Mesenchymal stem cell (in vitro differentiated cells and primary cell): ENCODE measurements at regions not wholly inside any gene's neighbourhood (a gene's known extent, or its start where the extent isn't known, plus 50 kb on each side); places are given as distances from the start of the nearest gene placed in this dataset. TPM values are rescaled to one million over a fixed set of nuclear protein-coding genes. Genes with fewer than 3 reads are reported as not detected.

Experiments used
- DNase-seq: peaks from one replicate; pipeline ENCODE4 v3.0.0-alpha.2; 2013
- H2AFZ ChIP-seq: one replicate; pipeline ENCODE4 v1.6.1; 2013; ENCODE audit warnings: low read depth, mild to moderate bottlenecking, control low read depth, inconsistent platforms, low read length, moderate library complexity
- H2AK5ac ChIP-seq: 2 replicates; pipeline ENCODE4 v1.6.1; 2013; ENCODE audit warnings: low read length, moderate library complexity, mild to moderate bottlenecking, inconsistent platforms; ENCODE audit not compliant: severe bottlenecking
- H2BK120ac ChIP-seq: one replicate; pipeline ENCODE4 v1.6.1; 2013; ENCODE audit warnings: low read depth, mild to moderate bottlenecking, inconsistent platforms, low read length, moderate library complexity
- H2BK12ac ChIP-seq, 2 experiments: one replicate each; pipeline ENCODE4 v1.6.1; 2013; ENCODE audit warnings: inconsistent platforms in 2 of 2, low read length in 2 of 2, mild to moderate bottlenecking in 2 of 2, moderate library complexity in 2 of 2, control low read depth in 1 of 2
- H2BK15ac ChIP-seq: one replicate; pipeline ENCODE4 v1.6.1; 2013; ENCODE audit warnings: mild to moderate bottlenecking, low read depth, inconsistent platforms; ENCODE audit not compliant: poor library complexity, severe bottlenecking
- H2BK5ac ChIP-seq: 2 replicates; pipeline ENCODE4 v1.6.1; 2013; ENCODE audit warnings: low read depth, mild to moderate bottlenecking, low read length, control low read depth, inconsistent platforms; ENCODE audit not compliant: poor library complexity, severe bottlenecking
- H3K14ac ChIP-seq, 2 experiments: one replicate each; pipeline ENCODE4 v1.6.1; 2013; ENCODE audit warnings: inconsistent platforms in 2 of 2, low read length in 2 of 2, control low read depth in 1 of 2, mild to moderate bottlenecking in 1 of 2, moderate library complexity in 1 of 2
- H3K18ac ChIP-seq, 2 experiments: one replicate each; pipeline ENCODE4 v1.6.1; 2013; ENCODE audit warnings: inconsistent platforms in 2 of 2, low read length in 2 of 2, control low read depth in 1 of 2, low read depth in 1 of 2, mild to moderate bottlenecking in 1 of 2
- H3K23ac ChIP-seq, 2 experiments: one replicate each; pipeline ENCODE4 v1.6.1; 2013; ENCODE audit warnings: inconsistent platforms in 2 of 2, low read length in 2 of 2, mild to moderate bottlenecking in 2 of 2, moderate library complexity in 2 of 2, control low read depth in 1 of 2
- H3K27ac ChIP-seq: 2 replicates; pipeline ENCODE4 v1.5.1; 2013; ENCODE audit warnings: mild to moderate bottlenecking, moderate library complexity, low read length, control low read depth, inconsistent platforms; ENCODE audit not compliant: poor library complexity, severe bottlenecking
- H3K27me3 ChIP-seq, 2 experiments: 2 replicates each; pipeline versions ENCODE4 v1.6.1 to v1.7.0; 2013; ENCODE audit warnings: low read length in 2 of 2, mild to moderate bottlenecking in 2 of 2, moderate library complexity in 2 of 2, control low read depth in 1 of 2, inconsistent platforms in 1 of 2; ENCODE audit not compliant: control insufficient read depth in 1 of 2, insufficient read depth in 1 of 2
- H3K36me3 ChIP-seq, 2 experiments: 2 replicates each; pipeline versions ENCODE4 v1.6.1 to v1.7.0; 2013; ENCODE audit warnings: low read length in 2 of 2, control low read depth in 1 of 2, inconsistent platforms in 1 of 2, low read depth in 1 of 2, mild to moderate bottlenecking in 1 of 2; ENCODE audit not compliant: insufficient read depth in 2 of 2, control insufficient read depth in 1 of 2
- H3K4ac ChIP-seq, 2 experiments: one replicate each; pipeline ENCODE4 v1.6.1; 2013; ENCODE audit warnings: inconsistent platforms in 2 of 2, low read length in 2 of 2, mild to moderate bottlenecking in 2 of 2, moderate library complexity in 2 of 2, control low read depth in 1 of 2, low read depth in 1 of 2
- H3K4me1 ChIP-seq: 2 replicates; pipeline ENCODE4 v1.6.1; 2013; ENCODE audit warnings: low read depth, low read length, control low read depth; ENCODE audit not compliant: control insufficient read depth, insufficient read depth
- H3K4me2 ChIP-seq: 2 replicates; pipeline ENCODE4 v1.6.1; 2013; ENCODE audit warnings: low read length, mild to moderate bottlenecking, inconsistent platforms; ENCODE audit not compliant: poor library complexity, severe bottlenecking
- H3K4me3 ChIP-seq, 2 experiments: 2 replicates each; pipeline versions ENCODE4 v1.5.1 to v1.7.0; 2013; ENCODE audit warnings: low read length in 2 of 2, mild to moderate bottlenecking in 2 of 2, control low read depth in 1 of 2, low read depth in 1 of 2; ENCODE audit not compliant: insufficient read depth in 1 of 2
- H3K79me1 ChIP-seq: replicated peaks from 2 replicates; pipeline ENCODE4 v1.6.1; 2013; ENCODE audit warnings: mild to moderate bottlenecking, control low read depth, low read length, inconsistent platforms; ENCODE audit not compliant: poor library complexity, severe bottlenecking
- H3K9ac ChIP-seq: 2 replicates; pipeline ENCODE4 v1.7.0; 2013; ENCODE audit warnings: mild to moderate bottlenecking, low read length, moderate library complexity
- H3K9me3 ChIP-seq: 2 replicates; pipeline ENCODE4 v1.7.0; 2013; ENCODE audit warnings: mild to moderate bottlenecking, low read length; ENCODE audit not compliant: control insufficient read depth
- H4K8ac ChIP-seq: one replicate; pipeline ENCODE4 v1.6.1; 2013; ENCODE audit warnings: inconsistent platforms, mild to moderate bottlenecking, low read length, moderate library complexity
- H4K91ac ChIP-seq: one replicate; pipeline ENCODE4 v1.6.1; 2013; ENCODE audit warnings: mild to moderate bottlenecking, low read length, inconsistent platforms
- WGBS: methylation state at CpG from one replicate; pipeline ENCODE4 v1.1.7; 2013; ENCODE audit warnings: mixed read lengths; 5-methylcytosine and 5-hydroxymethylcytosine counted together
- small RNA-seq: library from polyadenylated mRNA; stranded (forward); fragments of <200 nt; extraction: miRNeasy Mini kit (QIAGEN cat#:217004); gene quantifications from one replicate; pipeline ENCODE3, GENCODE V24; 2013; ENCODE audit warnings: low read depth

GRCh38 chrX:88438209-88438608 lies 308.8 kb upstream of the CPXCR1 start:
- Histone ChIP-seq H3K18ac (no peak overlapping the region), H3K14ac (no peak overlapping the region)

DNA sequence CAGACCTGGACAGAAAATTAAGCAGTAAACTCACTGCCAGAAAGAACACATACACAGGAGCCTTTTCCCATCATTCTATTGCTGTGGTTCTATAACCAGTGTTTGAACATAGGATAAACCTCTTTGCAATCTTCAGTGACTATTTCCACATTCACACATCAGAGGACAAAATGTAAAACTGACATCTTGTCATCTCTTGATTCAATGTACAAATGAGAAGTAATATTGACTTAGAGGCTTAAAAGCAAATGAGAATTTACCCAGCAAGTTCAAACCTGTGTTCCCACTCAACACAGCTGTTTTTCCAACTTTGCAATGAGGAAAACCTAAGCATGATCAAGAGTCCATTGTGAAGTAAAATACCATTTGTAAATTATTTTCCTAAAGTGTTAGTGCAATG lies 307.1 kb upstream of the CPXCR1 start:
- Histone ChIP-seq H3K79me1 (no peaks in the 10 kb centered on the region), H3K14ac (no peak overlapping the region), H3K4me2 (no peak overlapping the region), H4K8ac (no peak overlapping the region), H3K27me3 (no peaks in the 10 kb centered on the region), H3K4ac (no peak overlapping the region), H3K4me1 (no peaks in the 10 kb centered on the region), H3K27ac (no peak overlapping the region), H2BK15ac (no peak overlapping the region), H3K9ac (no peak overlapping the region), H2BK12ac (no peak overlapping the region), H2BK5ac (no peak overlapping the region), H2AK5ac (no peak overlapping the region), H3K4me3 (no peak overlapping the region), H2BK120ac (no peak overlapping the region), H4K91ac (no peak overlapping the region), H3K9me3 (peaks cover 4% of the 10 kb centered on the region), H3K18ac (no peak overlapping the region), H3K23ac (no peak overlapping the region), H3K36me3 (no peaks in the 10 kb centered on the region), H2AFZ (no peak overlapping the region)
- DNase-seq = no peak

More at GRCh38 chrX:88438209-88438608, 308.8 kb upstream of the CPXCR1 start:
- no peaks in the 10 kb centered on the region for H3K27me3 ChIP-seq
- H3K4me1 ChIP-seq = no peaks in the 10 kb centered on the region
- no peak overlapping the region for H3K4me3 ChIP-seq
- no peak overlapping the region for H2BK15ac ChIP-seq
- no peak overlapping the region for H3K9ac ChIP-seq
- H2AK5ac ChIP-seq = no peak overlapping the region
- no peak overlapping the region for H3K4ac ChIP-seq
- H2AFZ ChIP-seq = no peak overlapping the region
- H2BK120ac ChIP-seq = no peak overlapping the region
- no peak overlapping the region for H2BK5ac ChIP-seq
- 100% methylated on average over 1 of the region's 1 CpG for WGBS
- no peak overlapping the region for H4K8ac ChIP-seq
- H3K23ac ChIP-seq = no peak overlapping the region
- H3K36me3 ChIP-seq = no peaks in the 10 kb centered on the region
- H3K79me1 ChIP-seq = no peaks in the 10 kb centered on the region
- peaks cover 4% of the 10 kb centered on the region for H3K9me3 ChIP-seq
- H4K91ac ChIP-seq = no peak overlapping the region
- H2BK12ac ChIP-seq = no peak overlapping the region
- DNase-seq = no peak
- H3K4me2 ChIP-seq = no peak overlapping the region
- no peak overlapping the region for H3K27ac ChIP-seq

Small RNA genes lying in the stretch of these regions (small RNA-seq; reads per million reads assigned to genes)
- not detected for gene AL929325.1
- gene RF01225 = not detected
